GM19023 (cell line): ENCODE measurements at regions not wholly inside any gene's neighbourhood (a gene's known extent, or its start where the extent isn't known, plus 50 kb on each side); places are given as distances from the start of the nearest gene placed in this dataset.

Experiments
- ATAC-seq: cut with Tn5 transposase; IDR thresholded peaks from one replicate; pipeline ENCODE4 v1.9.1; 2021; ENCODE audit warnings: mild to moderate bottlenecking, moderate library complexity; ENCODE audit not compliant: unreplicated experiment

GRCh38 chr16:76222853-76223252, 54.3 kb upstream of the CNTNAP4 start:
- ATAC-seq: no peak

GRCh38 chr16:76226011-76226410, 51.2 kb upstream of the CNTNAP4 start:
- ATAC-seq: no peak

GRCh38 chr16:76226481-76226880, 50.7 kb upstream of the CNTNAP4 start:
- no peak for ATAC-seq
